HG02870 (cell line): ENCODE measurements at regions not wholly inside any gene's neighbourhood (a gene's known extent, or its start where the extent isn't known, plus 50 kb on each side); places are given as distances from the start of the nearest gene placed in this dataset.
"Not testable (repeated sequence)": the region's sequence is repeated elsewhere in the genome, so short reads cannot be mapped to it uniquely, and the experiment has no call there.

Experiments used
- ATAC-seq: cut with Tn5 transposase; IDR thresholded peaks from one replicate; pipeline ENCODE4 v1.9.1; 2021; ENCODE audit warnings: mild to moderate bottlenecking, moderate library complexity; ENCODE audit not compliant: unreplicated experiment

DNA sequence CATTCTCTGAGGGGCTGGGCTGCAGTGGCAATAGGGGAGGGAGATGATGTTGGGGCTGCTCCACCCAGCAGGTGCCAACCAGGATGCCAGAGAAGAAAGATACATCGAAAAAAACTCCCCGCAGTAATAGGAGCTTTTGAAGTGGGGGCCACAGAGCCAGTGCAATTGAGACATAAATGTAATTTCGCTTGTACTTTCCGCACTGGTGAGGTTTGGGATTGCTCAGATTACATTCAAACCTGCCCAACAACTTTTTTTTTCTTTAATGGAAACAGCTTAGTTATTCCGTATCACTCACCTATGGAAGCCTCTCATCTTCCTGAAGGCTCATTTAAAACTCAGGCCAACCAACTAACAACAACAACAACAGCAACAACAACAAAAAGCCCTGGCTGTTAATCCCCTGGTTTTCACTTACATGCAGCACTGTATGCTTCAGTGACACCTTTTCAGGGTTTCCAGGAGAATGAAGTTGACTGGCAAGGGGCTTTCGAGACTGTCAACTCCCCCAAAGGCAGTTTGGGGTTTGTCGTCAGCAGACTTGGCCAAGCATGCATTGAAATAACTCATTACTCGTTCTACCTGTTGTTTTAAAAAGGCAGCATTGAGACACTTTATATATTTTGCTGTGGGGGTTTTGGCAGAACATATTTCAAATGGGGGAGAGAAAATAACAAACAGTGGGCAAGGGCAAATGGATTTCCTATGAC, 163.8 kb downstream of the EBLN2 start:
- no peak for ATAC-seq

DNA sequence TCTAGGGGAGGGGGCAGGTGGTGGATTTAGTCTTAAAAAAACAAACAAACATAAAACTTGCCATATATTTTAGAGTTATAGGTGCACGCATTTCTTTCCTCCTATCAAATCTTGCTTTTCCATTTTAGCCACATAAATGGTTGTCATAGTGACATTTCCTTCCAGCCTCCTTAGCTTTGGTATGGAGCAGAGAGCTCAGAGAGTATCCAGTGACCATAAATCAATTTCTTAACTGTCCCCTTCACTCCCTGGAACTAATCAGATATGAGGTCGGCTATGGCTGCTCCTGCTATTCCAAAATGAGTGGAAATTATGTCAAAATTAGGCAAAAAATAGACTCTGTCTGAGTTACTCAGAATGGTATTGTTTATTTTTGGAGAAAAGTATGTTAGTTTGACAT, 164.5 kb downstream of the EBLN2 start:
- no peak for ATAC-seq

DNA sequence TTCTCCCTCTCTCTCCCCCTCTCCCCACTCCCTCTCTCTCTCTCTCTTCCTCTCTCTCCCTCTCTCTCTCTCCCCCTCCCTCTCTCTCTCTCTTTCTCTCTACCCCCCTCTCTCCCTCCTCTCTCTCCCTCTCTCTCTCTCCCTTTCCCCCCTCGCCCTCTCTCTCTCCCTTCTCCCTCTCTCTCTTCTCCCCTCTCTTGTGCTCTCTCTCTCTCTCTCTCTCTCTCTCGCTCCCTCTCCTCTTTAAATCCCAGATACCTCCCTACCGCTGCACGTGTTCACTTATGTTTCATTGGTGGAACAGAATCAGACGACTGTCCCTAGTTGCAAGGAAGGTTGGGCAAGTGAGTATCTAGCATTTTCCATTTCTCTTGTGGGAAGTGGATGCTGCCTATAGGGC, 166.5 kb downstream of the EBLN2 start:
- ATAC-seq: no peak

DNA sequence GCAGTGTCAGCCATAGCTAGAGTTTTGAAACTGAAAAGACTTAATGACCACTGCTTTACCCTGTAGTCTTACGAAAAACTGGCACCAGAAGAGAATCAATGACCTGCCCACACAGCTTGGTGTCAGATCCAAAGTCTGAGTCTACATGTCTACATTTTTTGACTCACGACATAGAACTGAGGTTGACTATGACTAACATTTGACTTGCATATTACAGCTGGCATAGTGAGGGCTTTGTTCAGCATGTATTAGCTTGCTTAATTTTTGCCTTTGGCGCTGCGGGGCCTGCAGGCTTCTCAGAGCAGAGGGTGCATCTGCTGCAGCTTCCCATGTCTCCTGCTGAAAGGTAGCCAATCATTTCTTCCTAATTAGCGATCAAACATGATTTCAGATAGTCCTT, 167.0 kb downstream of the EBLN2 start:
- ATAC-seq: no peak

- no peak for ATAC-seq
Observed at GRCh38 chr3:73228959-73229358, 167.5 kb downstream of the EBLN2 start.

DNA sequence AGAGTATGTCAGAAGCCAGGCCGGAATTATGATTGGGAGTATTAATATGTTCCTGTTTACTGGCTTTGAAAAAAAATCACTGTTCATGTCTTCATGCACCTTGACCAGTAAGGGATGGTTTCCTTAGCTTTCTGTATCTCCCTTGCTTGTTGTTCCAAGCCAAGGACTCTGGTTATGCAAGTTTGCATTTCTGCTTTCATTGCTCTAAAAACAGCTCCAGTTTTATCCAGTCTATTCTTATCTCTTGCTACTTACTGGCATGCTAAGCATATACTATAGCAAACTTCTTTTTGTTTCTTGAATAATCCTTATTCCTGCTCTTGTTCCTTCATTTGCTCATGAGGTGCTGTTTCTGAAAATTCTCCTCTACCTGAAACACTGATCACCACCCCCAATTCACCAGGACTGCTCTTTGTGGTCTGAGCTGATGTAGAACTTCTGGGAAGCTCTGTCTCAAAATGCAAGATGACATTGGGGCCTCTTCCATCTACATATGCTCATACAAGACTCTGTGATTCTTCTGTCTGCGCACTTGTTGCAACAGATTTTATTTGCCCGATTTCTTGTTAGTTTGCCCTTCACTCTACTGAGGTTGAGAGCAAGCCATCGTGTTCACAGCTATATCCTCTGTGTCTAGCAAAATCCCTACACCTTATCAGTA, 173.0 kb downstream of the EBLN2 start:
- no peak for ATAC-seq

- ATAC-seq: no peak
Observed at GRCh38 chr3:73235768-73236167, 174.3 kb downstream of the EBLN2 start.

DNA sequence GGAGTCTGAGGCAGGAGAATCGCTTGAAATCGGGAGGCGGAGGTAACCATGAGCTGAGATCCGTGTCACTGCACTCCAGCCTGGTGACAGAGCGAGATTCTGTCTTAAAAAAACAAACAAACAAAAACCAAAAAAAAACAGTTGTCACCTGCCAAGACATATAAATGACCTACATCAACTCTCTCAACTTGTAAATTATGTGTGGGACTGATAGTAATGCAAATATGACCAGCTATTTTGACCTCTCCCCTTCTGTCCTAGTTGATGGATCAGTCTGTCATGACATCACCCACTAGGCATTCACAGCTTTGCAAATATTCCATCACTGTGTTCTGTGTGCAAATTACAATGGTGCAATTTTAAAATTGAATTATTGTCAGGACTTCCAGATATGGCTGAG, 175.4 kb downstream of the EBLN2 start:
- ATAC-seq: no peak

DNA sequence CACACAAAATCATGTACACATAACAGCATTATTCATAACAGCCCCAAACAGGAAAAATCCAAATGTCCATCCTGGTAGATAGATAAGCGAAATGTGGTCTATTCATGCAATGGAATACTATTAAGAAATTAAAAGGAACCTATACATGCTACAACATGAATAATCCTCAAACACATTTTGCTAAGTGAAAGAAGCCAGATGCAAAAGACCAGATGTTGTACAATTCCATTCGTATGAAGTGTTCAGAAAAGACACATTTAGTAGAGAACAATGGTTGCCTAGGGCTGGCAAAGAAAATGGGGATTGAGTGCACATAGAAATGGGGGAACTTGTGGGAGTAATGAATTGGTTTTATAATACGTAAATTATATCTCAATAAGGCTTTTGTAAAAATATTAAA, 182.3 kb downstream of the EBLN2 start:
- no peak for ATAC-seq

DNA sequence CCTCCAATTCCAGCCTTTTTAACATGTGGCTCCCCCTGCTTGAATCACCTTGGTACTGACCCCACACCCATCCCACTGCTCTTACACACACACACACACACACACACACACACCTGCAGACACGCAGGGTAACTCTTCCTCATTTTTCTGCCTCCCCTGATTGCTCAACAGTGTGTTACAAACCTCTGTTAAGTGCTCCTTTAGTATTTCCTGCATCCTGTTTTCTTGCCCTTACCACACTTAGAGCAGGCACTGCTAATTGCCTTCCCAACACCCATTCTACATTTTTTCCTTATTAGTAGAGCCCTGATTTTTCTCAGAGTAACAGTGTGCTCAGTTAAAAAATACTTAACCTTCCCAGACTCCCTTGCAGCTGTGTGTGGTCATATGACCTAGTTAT, 184.0 kb downstream of the EBLN2 start:
- ATAC-seq: no peak

DNA sequence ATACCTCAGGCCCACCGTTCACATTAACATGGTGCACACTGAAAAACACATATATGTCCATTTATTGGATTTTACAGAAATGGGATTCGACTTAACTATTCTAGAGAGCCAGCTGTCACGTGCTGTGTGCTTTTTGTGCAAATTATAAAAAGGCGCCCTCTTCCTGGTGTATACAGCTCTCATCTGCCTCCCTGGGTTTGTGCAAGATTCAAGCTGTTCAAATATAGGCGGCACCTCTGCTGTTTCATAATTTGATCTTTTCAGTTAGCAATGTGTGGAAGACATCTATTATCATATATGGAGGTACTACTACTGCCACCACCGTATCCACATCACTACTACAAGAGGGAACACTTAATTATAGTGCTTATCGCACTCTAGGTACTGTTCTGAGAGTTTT, 187.6 kb downstream of the EBLN2 start:
- no peak for ATAC-seq

DNA sequence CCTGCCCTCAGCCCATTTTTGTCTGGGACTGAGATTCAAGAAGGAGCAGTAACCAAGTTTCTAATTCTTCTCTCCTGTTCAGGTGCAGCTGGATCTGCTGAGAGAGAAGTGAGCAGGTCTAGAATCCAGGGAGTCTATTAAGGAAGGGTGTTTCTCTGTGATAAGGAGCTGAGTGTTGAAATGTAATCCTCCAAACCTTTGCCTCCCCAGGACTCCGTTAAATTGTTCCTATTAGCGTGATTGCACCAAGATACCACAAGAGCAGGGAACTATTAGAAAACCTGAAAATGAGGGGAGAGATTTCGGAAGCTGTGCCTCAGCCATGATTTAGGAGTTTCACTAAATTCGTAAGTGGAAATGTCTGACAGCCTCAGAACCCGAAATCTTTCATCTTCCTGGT, 192.6 kb downstream of the EBLN2 start:
- ATAC-seq: no peak

- no peak for ATAC-seq
Observed at GRCh38 chr3:73255609-73256029, 194.2 kb downstream of the EBLN2 start.

- ATAC-seq: no peak
Observed at GRCh38 chr3:73257186-73257585, 195.7 kb downstream of the EBLN2 start.

- no peak for ATAC-seq
Observed at GRCh38 chr3:73258057-73258456, 196.6 kb downstream of the EBLN2 start.

- no peak for ATAC-seq
Observed at GRCh38 chr3:73259291-73259690, 197.8 kb downstream of the EBLN2 start.

- no peak for ATAC-seq
Observed at GRCh38 chr3:73259856-73260255, 198.4 kb downstream of the EBLN2 start.

GRCh38 chr3:73266558-73266957, 205.1 kb downstream of the EBLN2 start:
- ATAC-seq: not testable (repeated sequence)

GRCh38 chr3:73269126-73269525, 207.7 kb downstream of the EBLN2 start:
- ATAC-seq: not testable (repeated sequence)

GRCh38 chr3:73270839-73271483, 209.5 kb downstream of the EBLN2 start:
- no peak for ATAC-seq

DNA sequence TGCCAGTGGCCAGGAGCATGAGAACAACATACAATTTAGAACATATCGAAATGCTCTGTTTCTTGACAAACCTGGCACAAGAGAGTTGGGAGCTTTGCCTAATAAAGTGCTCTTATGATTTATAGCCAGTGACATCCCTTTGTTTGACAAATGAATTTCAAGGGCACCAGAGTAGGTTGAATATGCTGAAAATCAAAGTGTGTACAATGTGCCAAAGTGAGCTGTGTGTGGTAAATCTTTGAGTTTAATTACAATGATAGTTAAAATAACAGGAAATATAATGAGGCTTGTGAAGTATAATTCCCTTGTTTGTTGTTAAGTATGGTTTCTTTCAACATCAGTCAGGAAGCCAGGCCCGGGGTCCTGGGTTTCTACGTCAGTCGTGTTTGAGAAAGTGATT, 211.9 kb downstream of the EBLN2 start:
- no peak for ATAC-seq

- no peak for ATAC-seq
Observed at GRCh38 chr3:73280746-73281145, 219.3 kb downstream of the EBLN2 start.
